CD4-positive, CD25-positive, alpha-beta regulatory T cell (primary cell): ENCODE measurements at regions not wholly inside any gene's neighbourhood (a gene's known extent, or its start where the extent isn't known, plus 50 kb on each side); places are given as distances from the start of the nearest gene placed in this dataset.

Source experiments
- ATAC-seq, 2 donors: fragments of 150-1000 bp; cut with Tn5 transposase; one replicate each; pipeline ENCODE4 v1.10.0; 2021; ENCODE audit warnings: low read depth in 2 of 2, moderate number of reproducible peaks in 2 of 2, moderate library complexity in 1 of 2
- DNase-seq, 3 donors: peaks; one replicate each; pipeline versions ENCODE4 v3.0.0 to v3.0.0-alpha.2; 2012 to 2022; ENCODE audit warnings: mixed read lengths in 1 of 3
- H3K27ac ChIP-seq: one replicate; pipeline ENCODE4 v1.7.0; 2013; ENCODE audit warnings: mild to moderate bottlenecking, low read length; ENCODE audit not compliant: insufficient read depth, poor library complexity, severe bottlenecking
- H3K27me3 ChIP-seq: one replicate; pipeline ENCODE4 v1.7.0; 2013; ENCODE audit warnings: low read length; ENCODE audit not compliant: control insufficient read depth, insufficient read depth
- H3K36me3 ChIP-seq: one replicate; pipeline ENCODE4 v1.7.0; 2013; ENCODE audit warnings: mild to moderate bottlenecking, low read length, moderate library complexity; ENCODE audit not compliant: control insufficient read depth, insufficient read depth
- H3K4me1 ChIP-seq: 2 replicates; pipeline ENCODE4 v1.7.0; 2013; ENCODE audit warnings: mild to moderate bottlenecking, low read length; ENCODE audit not compliant: insufficient read depth, control insufficient read depth, poor library complexity, severe bottlenecking
- H3K4me3 ChIP-seq: one replicate; pipeline ENCODE4 v1.7.0; 2013; ENCODE audit warnings: low read depth, mild to moderate bottlenecking, low read length, moderate library complexity
- H3K9me3 ChIP-seq, 2 experiments: 1 replicate in 1 of 2; 2 replicates in 1 of 2; pipeline ENCODE4 v1.7.0; 2013; ENCODE audit warnings: low read length in 2 of 2, mild to moderate bottlenecking in 1 of 2, moderate library complexity in 1 of 2; ENCODE audit not compliant: control insufficient read depth in 2 of 2
- H3K27ac Mint-ChIP-seq, 3 donors: one replicate each; pipeline ENCODE4 v1.8.0; 2020 to 2022; ENCODE audit warnings: mild to moderate bottlenecking in 3 of 3, mixed read lengths in 3 of 3, moderate library complexity in 2 of 3
- H3K27me3 Mint-ChIP-seq: one replicate; pipeline ENCODE4 v1.8.0; 2022; ENCODE audit warnings: mild to moderate bottlenecking, mixed read lengths
- H3K36me3 Mint-ChIP-seq: one replicate; pipeline ENCODE4 v1.8.0; 2020; ENCODE audit warnings: mixed read lengths
- H3K4me1 Mint-ChIP-seq, 4 donors: one replicate each; pipeline ENCODE4 v1.8.0; 2020 to 2022; ENCODE audit warnings: mixed read lengths in 4 of 4, mild to moderate bottlenecking in 1 of 4
- H3K4me3 Mint-ChIP-seq, 4 donors: one replicate each; pipeline ENCODE4 v1.8.0; 2020 to 2022; ENCODE audit warnings: mild to moderate bottlenecking in 4 of 4, mixed read lengths in 4 of 4, moderate library complexity in 3 of 4
- H3K9me3 Mint-ChIP-seq, 7 donors: one replicate each; pipeline ENCODE4 v1.8.0; 2020 to 2022; ENCODE audit warnings: mixed read lengths in 7 of 7, mild to moderate bottlenecking in 3 of 7, moderate library complexity in 2 of 7

- Mint-ChIP-seq H3K4me3 (no peak overlapping the region), H3K36me3 (no peaks in the 10 kb centered on the region), H3K9me3 (peaks cover 0 to 13% (median 4%) of the 10 kb centered on the region in 7 donors), H3K27me3 (no peaks in the 10 kb centered on the region), H3K4me1 (no peaks in the 10 kb centered on the region), H3K27ac (no peak overlapping the region)
- no peak for DNase-seq
- H3K4me1 ChIP-seq: no peaks in the 10 kb centered on the region
- peaks cover 0 to 6% of the 10 kb centered on the region in 2 experiments for H3K9me3 ChIP-seq
- H3K27me3 ChIP-seq: no peaks in the 10 kb centered on the region
- H3K4me3 ChIP-seq: no peak overlapping the region
- no peaks in the 10 kb centered on the region for H3K36me3 ChIP-seq
- no peak overlapping the region for H3K27ac ChIP-seq
- no peak for ATAC-seq
Measured at GRCh38 chr12:97616946-97617345, 154.3 kb downstream of the RMST start.

GRCh38 chr12:97628962-97629361 lies 166.4 kb downstream of the RMST start:
- no peak for ATAC-seq
- Mint-ChIP-seq H3K9me3 (peaks cover 0 to 3% (median 0%) of the 10 kb centered on the region in 7 donors), H3K27ac (no peak overlapping the region), H3K4me3 (no peak overlapping the region), H3K4me1 (no peaks in the 10 kb centered on the region), H3K27me3 (no peaks in the 10 kb centered on the region), H3K36me3 (no peaks in the 10 kb centered on the region)
- no peak overlapping the region for H3K4me3 ChIP-seq
- no peaks in the 10 kb centered on the region for H3K9me3 ChIP-seq
- no peak overlapping the region for H3K27ac ChIP-seq
- H3K36me3 ChIP-seq: no peaks in the 10 kb centered on the region
- DNase-seq: no peak
- no peaks in the 10 kb centered on the region for H3K27me3 ChIP-seq
- no peaks in the 10 kb centered on the region for H3K4me1 ChIP-seq

- no peaks in the 10 kb centered on the region for H3K4me1 Mint-ChIP-seq
- no peaks in the 10 kb centered on the region for H3K36me3 ChIP-seq
- H3K27ac ChIP-seq: no peak overlapping the region
- no peaks in the 10 kb centered on the region for H3K36me3 Mint-ChIP-seq
- peaks cover 0 to 3% (median 0%) of the 10 kb centered on the region in 7 donors for H3K9me3 Mint-ChIP-seq
- H3K27me3 ChIP-seq: no peaks in the 10 kb centered on the region
- no peak for DNase-seq
- no peaks in the 10 kb centered on the region for H3K9me3 ChIP-seq
- no peaks in the 10 kb centered on the region for H3K4me1 ChIP-seq
- H3K27ac Mint-ChIP-seq: no peak overlapping the region
- no peaks in the 10 kb centered on the region for H3K27me3 Mint-ChIP-seq
- ATAC-seq: no peak
- H3K4me3 Mint-ChIP-seq: no peak overlapping the region
- H3K4me3 ChIP-seq: no peak overlapping the region
Measured at GRCh38 chr12:97629382-97629781, 166.8 kb downstream of the RMST start.

GRCh38 chr12:97630356-97630755 lies 167.8 kb downstream of the RMST start:
- ATAC-seq (no peak), DNase-seq (no peak)
- no peaks in the 10 kb centered on the region for H3K9me3 ChIP-seq
- H3K4me1 Mint-ChIP-seq: no peaks in the 10 kb centered on the region
- no peaks in the 10 kb centered on the region for H3K4me1 ChIP-seq
- H3K27me3 Mint-ChIP-seq: no peaks in the 10 kb centered on the region
- no peaks in the 10 kb centered on the region for H3K27me3 ChIP-seq
- H3K27ac Mint-ChIP-seq: no peak overlapping the region
- no peaks in the 10 kb centered on the region for H3K36me3 ChIP-seq
- H3K9me3 Mint-ChIP-seq: peaks cover 0 to 3% (median 2%) of the 10 kb centered on the region in 7 donors
- H3K4me3 Mint-ChIP-seq: no peak overlapping the region
- no peaks in the 10 kb centered on the region for H3K36me3 Mint-ChIP-seq
- H3K27ac ChIP-seq: no peak overlapping the region
- H3K4me3 ChIP-seq: no peak overlapping the region

GRCh38 chr12:97630875-97631274 lies 168.3 kb downstream of the RMST start:
- Histone ChIP-seq H3K27ac (no peak overlapping the region), H3K9me3 (no peaks in the 10 kb centered on the region), H3K36me3 (no peaks in the 10 kb centered on the region), H3K4me3 (no peak overlapping the region), H3K27me3 (no peaks in the 10 kb centered on the region), H3K4me1 (no peaks in the 10 kb centered on the region)
- Mint-ChIP-seq H3K27ac (no peak overlapping the region), H3K36me3 (no peaks in the 10 kb centered on the region), H3K27me3 (no peaks in the 10 kb centered on the region), H3K4me3 (no peak overlapping the region), H3K9me3 (peaks cover 0 to 5% (median 3%) of the 10 kb centered on the region in 7 donors), H3K4me1 (no peaks in the 10 kb centered on the region)
- DNase-seq (no peak), ATAC-seq (no peak)

GRCh38 chr12:97637770-97638169 lies 175.2 kb downstream of the RMST start:
- Mint-ChIP-seq H3K36me3 (no peaks in the 10 kb centered on the region), H3K4me3 (no peak overlapping the region), H3K9me3 (peaks cover 0 to 16% (median 3%) of the 10 kb centered on the region in 7 donors), H3K27ac (no peak overlapping the region), H3K27me3 (no peaks in the 10 kb centered on the region), H3K4me1 (no peaks in the 10 kb centered on the region)
- ATAC-seq: no peak
- Histone ChIP-seq H3K36me3 (no peaks in the 10 kb centered on the region), H3K27me3 (no peaks in the 10 kb centered on the region), H3K4me3 (no peak overlapping the region), H3K4me1 (no peaks in the 10 kb centered on the region), H3K9me3 (no peaks in the 10 kb centered on the region), H3K27ac (no peak overlapping the region)
- no peak for DNase-seq

- no peak for ATAC-seq
- H3K4me1 Mint-ChIP-seq: no peaks in the 10 kb centered on the region
- H3K9me3 Mint-ChIP-seq: peaks cover 0 to 16% (median 3%) of the 10 kb centered on the region in 7 donors
Measured at GRCh38 chr12:97638739-97639138, 176.1 kb downstream of the RMST start.

GRCh38 chr12:97639702-97640101 lies 177.1 kb downstream of the RMST start:
- H3K36me3 Mint-ChIP-seq: no peaks in the 10 kb centered on the region
- no peak overlapping the region for H3K27ac ChIP-seq
- H3K27ac Mint-ChIP-seq: no peak overlapping the region
- H3K4me1 Mint-ChIP-seq: no peaks in the 10 kb centered on the region
- H3K4me3 Mint-ChIP-seq: no peak overlapping the region
- no peak for ATAC-seq
- DNase-seq: no peak
- H3K36me3 ChIP-seq: no peaks in the 10 kb centered on the region
- peaks cover 0 to 16% (median 3%) of the 10 kb centered on the region in 7 donors for H3K9me3 Mint-ChIP-seq
- no peaks in the 10 kb centered on the region for H3K9me3 ChIP-seq
- H3K27me3 Mint-ChIP-seq: no peaks in the 10 kb centered on the region
- no peaks in the 10 kb centered on the region for H3K4me1 ChIP-seq
- no peak overlapping the region for H3K4me3 ChIP-seq
- no peaks in the 10 kb centered on the region for H3K27me3 ChIP-seq

More at GRCh38 chr12:97638739-97639138, 176.1 kb downstream of the RMST start:
- no peaks in the 10 kb centered on the region for H3K27me3 ChIP-seq
- H3K36me3 ChIP-seq: no peaks in the 10 kb centered on the region
- no peak overlapping the region for H3K4me3 ChIP-seq
- no peaks in the 10 kb centered on the region for H3K4me1 ChIP-seq
- H3K27ac Mint-ChIP-seq: no peak overlapping the region
- H3K9me3 ChIP-seq: no peaks in the 10 kb centered on the region
- no peaks in the 10 kb centered on the region for H3K27me3 Mint-ChIP-seq
- no peak for DNase-seq
- no peak overlapping the region for H3K27ac ChIP-seq
- H3K4me3 Mint-ChIP-seq: no peak overlapping the region
- H3K36me3 Mint-ChIP-seq: no peaks in the 10 kb centered on the region
